Hindlimb muscle (tissue), 1 donor: ENCODE measurements at regions not wholly inside any gene's neighbourhood (a gene's known extent, or its start where the extent isn't known, plus 50 kb on each side); places are given as distances from the start of the nearest gene placed in this dataset.
"Not testable (repeated sequence)": the region's sequence is repeated elsewhere in the genome, so short reads cannot be mapped to it uniquely, and the experiment has no call there.

Source experiments
- DNase-seq: peaks from one replicate; pipeline ENCODE4 v3.0.0-alpha.2; 2013

- no peak for DNase-seq
These were observed 156.1 kb upstream of the SALL4 start for GRCh38 chr20:51958099-51959065.

GRCh38 chr20:51955756-51956155 is 153.4 kb upstream of the SALL4 start:
- DNase-seq = no peak

GRCh38 chr20:51953731-51954340 is 151.5 kb upstream of the SALL4 start:
- no peak for DNase-seq

GRCh38 chr20:51950926-51951325 is 148.6 kb upstream of the SALL4 start:
- DNase-seq = no peak

- no peak for DNase-seq
These were observed 144.3 kb upstream of the SALL4 start for GRCh38 chr20:51946586-51946985.

- no peak for DNase-seq
These were observed 143.6 kb upstream of the SALL4 start for GRCh38 chr20:51945881-51946280.

GRCh38 chr20:51945177-51945576 is 142.9 kb upstream of the SALL4 start:
- DNase-seq = no peak

- DNase-seq = no peak
These were observed 141.4 kb upstream of the SALL4 start for GRCh38 chr20:51943761-51944160.

- DNase-seq = not testable (repeated sequence)
These were observed 141.0 kb upstream of the SALL4 start for GRCh38 chr20:51943326-51943725.

- DNase-seq = no peak
These were observed 139.2 kb upstream of the SALL4 start for GRCh38 chr20:51941503-51941902.

GRCh38 chr20:51939259-51939585 is 136.9 kb upstream of the SALL4 start:
- DNase-seq = no peak

- no peak for DNase-seq
These were observed 136.4 kb upstream of the SALL4 start for GRCh38 chr20:51938559-51939258.

GRCh38 chr20:51937779-51938178 is 135.5 kb upstream of the SALL4 start:
- DNase-seq = no peak

GRCh38 chr20:51936377-51936776 is 134.1 kb upstream of the SALL4 start:
- DNase-seq = no peak

- no peak for DNase-seq
These were observed 132.7 kb upstream of the SALL4 start for GRCh38 chr20:51935003-51935358.

- no peak for DNase-seq
These were observed 132.1 kb upstream of the SALL4 start for GRCh38 chr20:51934301-51935002.

GRCh38 chr20:51931371-51931781 is 129.1 kb upstream of the SALL4 start:
- DNase-seq = no peak

GRCh38 chr20:51930775-51931174 is 128.5 kb upstream of the SALL4 start:
- DNase-seq = no peak

- no peak for DNase-seq
These were observed 126.6 kb upstream of the SALL4 start for GRCh38 chr20:51928931-51929330.

- DNase-seq = not testable (repeated sequence)
These were observed 125.6 kb upstream of the SALL4 start for GRCh38 chr20:51927970-51928369.

GRCh38 chr20:51926670-51927305 is 124.5 kb upstream of the SALL4 start:
- no peak for DNase-seq

GRCh38 chr20:51924509-51924908 is 122.2 kb upstream of the SALL4 start:
- no peak for DNase-seq
